Bronchial epithelial cell (primary cell): ENCODE measurements at regions not wholly inside any gene's neighbourhood (a gene's known extent, or its start where the extent isn't known, plus 50 kb on each side); places are given as distances from the start of the nearest gene placed in this dataset.

Experiments used
- DNase-seq: peaks from one replicate; pipeline ENCODE4 v3.0.0-alpha.2; 2010; ENCODE audit warnings: low read depth
- FAIRE-seq: peaks from 2 replicates; lab custom pipeline; 2011; peaks lifted over from hg19 to GRCh38; lab: Jason Lieb, UNC
- H3K27me3 ChIP-seq: 2 replicates; pipeline ENCODE4 v1.5.1; 2011; ENCODE audit warnings: low read length; ENCODE audit not compliant: control insufficient read depth, insufficient read depth
- H3K36me3 ChIP-seq: 2 replicates; pipeline ENCODE4 v1.5.1; 2011; ENCODE audit warnings: low read length; ENCODE audit not compliant: control insufficient read depth, insufficient read depth
- H3K4me3 ChIP-seq: 2 replicates; pipeline ENCODE4 v1.5.1; 2011; ENCODE audit warnings: mild to moderate bottlenecking, low read depth, low read length, control low read depth
- CTCF ChIP-seq: IDR thresholded peaks from 2 replicates; pipeline ENCODE4 v1.5.1; 2011; ENCODE audit warnings: mild to moderate bottlenecking, moderate library complexity, low read length, control low read depth, inconsistent platforms; ENCODE audit not compliant: insufficient read depth, severe bottlenecking

- no peak overlapping the region for H3K4me3 ChIP-seq
- FAIRE-seq = peak; percentile 93
- no peaks in the 10 kb centered on the region for H3K27me3 ChIP-seq
- H3K36me3 ChIP-seq = no peaks in the 10 kb centered on the region
- TF ChIP-seq CTCF = no peak
- DNase-seq = peak; percentile 100
Measured at GRCh38 chr13:44744880-44745633, 168.9 kb upstream of the TSC22D1 start.

- Histone ChIP-seq H3K36me3 (no peaks in the 10 kb centered on the region), H3K4me3 (no peak overlapping the region), H3K27me3 (no peaks in the 10 kb centered on the region)
- DNase-seq = no peak
- FAIRE-seq = no peak
- TF ChIP-seq CTCF = no peak
Measured at GRCh38 chr13:44739539-44739938, 163.4 kb upstream of the TSC22D1 start.

- no peaks in the 10 kb centered on the region for H3K27me3 ChIP-seq
- DNase-seq (no peak), FAIRE-seq (no peak)
- no peaks in the 10 kb centered on the region for H3K36me3 ChIP-seq
- TF ChIP-seq CTCF = no peak
- H3K4me3 ChIP-seq = no peak overlapping the region
Measured at GRCh38 chr13:44739120-44739519, 163.0 kb upstream of the TSC22D1 start.

- Histone ChIP-seq H3K4me3 (no peak overlapping the region), H3K27me3 (no peaks in the 10 kb centered on the region), H3K36me3 (no peaks in the 10 kb centered on the region)
- no peak for DNase-seq
- TF ChIP-seq CTCF = no peak
- no peak for FAIRE-seq
Measured at GRCh38 chr13:44738463-44738862, 162.3 kb upstream of the TSC22D1 start.

- H3K27me3 ChIP-seq = no peaks in the 10 kb centered on the region
- H3K36me3 ChIP-seq = no peaks in the 10 kb centered on the region
- no peak overlapping the region for H3K4me3 ChIP-seq
- FAIRE-seq = no peak
- no peak for DNase-seq
- TF ChIP-seq CTCF = no peak
Measured at GRCh38 chr13:44735806-44736205, 159.7 kb upstream of the TSC22D1 start.
